ENCODE measurements at regions not wholly inside any gene's neighbourhood (a gene's known extent, or its start where the extent isn't known, plus 50 kb on each side); places are given as distances from the start of the nearest gene placed in this dataset.
"Not testable (repeated sequence)": the region's sequence is repeated elsewhere in the genome, so short reads cannot be mapped to it uniquely, and the experiment has no call there.

GRCh38 chr3:168794427-168794826, 698.7 kb upstream of the GOLIM4 start:
- Histone ChIP-seq H3K9me3 (no peaks in the 10 kb centered on the region), H3K4me3 (no peak overlapping the region), H3K4me1 (no peaks in the 10 kb centered on the region), H3K36me3 (no peaks in the 10 kb centered on the region), H3K27me3 (no peaks in the 10 kb centered on the region), H3K27ac (no peak overlapping the region)
- 81% methylated on average over 2 of the region's 2 CpGs for WGBS
- DNase-seq (ENCODE audit: low spot score in 2 of 2) = no peak
- no peak for TF ChIP-seq CTCF (IDR thresholded peaks at IDR 0.05)
- TF ChIP-seq POLR2A (IDR thresholded peaks at IDR 0.05) = no peak
- no peak for TF ChIP-seq POLR2AphosphoS5 (IDR thresholded peaks at IDR 0.05)
- TF ChIP-seq EP300 (IDR thresholded peaks at IDR 0.05) = no peak

- Histone ChIP-seq H3K27ac (no peak overlapping the region), H3K9me3 (peaks cover 4% of the 10 kb centered on the region), H3K4me3 (no peak overlapping the region), H3K4me1 (no peaks in the 10 kb centered on the region), H3K36me3 (no peaks in the 10 kb centered on the region), H3K27me3 (no peaks in the 10 kb centered on the region)
- TF ChIP-seq CTCF (IDR thresholded peaks at IDR 0.05) (no peak), EP300 (IDR thresholded peaks at IDR 0.05) (no peak)
- no peak for DNase-seq (ENCODE audit: low spot score in 2 of 2)
- WGBS = 93% methylated on average over 3 of the region's 3 CpGs
These were observed 686.5 kb upstream of the GOLIM4 start for GRCh38 chr3:168782193-168782592.

- DNase-seq (ENCODE audit: low spot score in 2 of 2); H3K4me3 ChIP-seq; H3K27ac ChIP-seq; H3K9me3 ChIP-seq; H3K4me1 ChIP-seq; H3K36me3 ChIP-seq; H3K27me3 ChIP-seq: not testable (repeated sequence)
- WGBS = 93% methylated on average over 14 of the region's 28 CpGs
These were observed 684.4 kb upstream of the GOLIM4 start for GRCh38 chr3:168779970-168780645.

GRCh38 chr3:168753724-168754123, 658.0 kb upstream of the GOLIM4 start:
- Histone ChIP-seq H3K4me3 (no peak overlapping the region), H3K4me1 (no peaks in the 10 kb centered on the region), H3K9me3 (no peaks in the 10 kb centered on the region), H3K36me3 (no peaks in the 10 kb centered on the region), H3K27me3 (no peaks in the 10 kb centered on the region), H3K27ac (no peak overlapping the region)
- no peak for TF ChIP-seq POLR2AphosphoS5 (IDR thresholded peaks at IDR 0.05)
- no peak for TF ChIP-seq CTCF (IDR thresholded peaks at IDR 0.05)
- TF ChIP-seq EP300 (IDR thresholded peaks at IDR 0.05) = no peak
- WGBS = 82% methylated on average over 1 of the region's 1 CpG
- DNase-seq (ENCODE audit: low spot score in 2 of 2) = no peak

GRCh38 chr3:168752339-168752738, 656.6 kb upstream of the GOLIM4 start:
- H3K9me3 ChIP-seq = no peaks in the 10 kb centered on the region
- TF ChIP-seq EP300 (IDR thresholded peaks at IDR 0.05) (no peak), POLR2AphosphoS5 (IDR thresholded peaks at IDR 0.05) (no peak), POLR2A (IDR thresholded peaks at IDR 0.05) (no peak)
- no peaks in the 10 kb centered on the region for H3K27me3 ChIP-seq
- no peak for DNase-seq (ENCODE audit: low spot score in 2 of 2)
- no peak overlapping the region for H3K4me3 ChIP-seq
- no peaks in the 10 kb centered on the region for H3K4me1 ChIP-seq
- H3K36me3 ChIP-seq = no peaks in the 10 kb centered on the region
- no peak overlapping the region for H3K27ac ChIP-seq

- 79% methylated on average over 3 of the region's 3 CpGs for WGBS
- no peak for DNase-seq (ENCODE audit: low spot score in 2 of 2)
These were observed 652.0 kb upstream of the GOLIM4 start for GRCh38 chr3:168747697-168748096.

More at GRCh38 chr3:168747697-168748096, 652.0 kb upstream of the GOLIM4 start:
- no peak overlapping the region for H3K27ac ChIP-seq
- no peak for TF ChIP-seq EP300 (IDR thresholded peaks at IDR 0.05)
- no peak for TF ChIP-seq CTCF (IDR thresholded peaks at IDR 0.05)
- no peak for TF ChIP-seq POLR2AphosphoS5 (IDR thresholded peaks at IDR 0.05)
- no peak for TF ChIP-seq POLR2A (IDR thresholded peaks at IDR 0.05)
- no peaks in the 10 kb centered on the region for H3K36me3 ChIP-seq
- H3K9me3 ChIP-seq = no peaks in the 10 kb centered on the region
- no peak overlapping the region for H3K4me3 ChIP-seq
- H3K27me3 ChIP-seq = no peaks in the 10 kb centered on the region
- no peaks in the 10 kb centered on the region for H3K4me1 ChIP-seq

Measured in suprapubic skin (tissue), 4 donors.